GM19463 (cell line): ENCODE measurements at regions not wholly inside any gene's neighbourhood (a gene's known extent, or its start where the extent isn't known, plus 50 kb on each side); places are given as distances from the start of the nearest gene placed in this dataset.

ENCODE experiments used
- ATAC-seq: cut with Tn5 transposase; IDR thresholded peaks from one replicate; pipeline ENCODE4 v1.9.1; 2021; ENCODE audit warnings: mild to moderate bottlenecking, moderate library complexity; ENCODE audit not compliant: unreplicated experiment

- no peak for ATAC-seq
These were observed 128.4 kb upstream of the RAG2 start for GRCh38 chr11:36726420-36726819.

DNA sequence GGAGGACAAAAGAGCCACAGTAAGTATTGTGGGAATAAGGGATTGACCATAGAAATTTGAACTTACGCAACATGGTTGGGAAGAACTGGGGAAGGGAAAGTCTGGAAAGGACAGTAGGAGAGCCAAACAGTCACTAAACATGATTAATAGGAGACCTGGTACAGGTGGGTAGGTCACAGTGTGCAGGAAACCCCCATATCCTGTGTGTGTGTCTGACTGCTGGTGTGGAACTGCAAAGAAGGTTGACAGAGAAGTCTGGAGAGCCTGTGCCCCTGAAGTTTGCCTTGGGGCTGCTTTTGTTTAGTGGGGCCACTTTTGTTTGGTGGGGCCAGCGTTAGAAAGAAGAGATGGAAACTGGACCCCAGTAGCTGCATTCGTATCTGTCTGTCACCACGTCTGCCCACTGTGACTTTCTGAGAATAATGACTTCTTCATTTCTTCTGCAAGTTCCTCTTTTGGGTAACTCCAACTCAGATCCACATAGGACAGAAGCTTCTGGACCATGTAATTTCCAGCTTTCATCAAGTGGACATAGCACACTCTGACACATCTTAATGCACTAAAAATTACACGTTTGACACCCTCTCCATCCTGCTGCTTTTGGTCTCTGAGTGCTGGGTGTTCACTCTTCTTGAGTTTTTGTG lies 126.8 kb upstream of the RAG2 start:
- peak; percentile 72 for ATAC-seq

DNA sequence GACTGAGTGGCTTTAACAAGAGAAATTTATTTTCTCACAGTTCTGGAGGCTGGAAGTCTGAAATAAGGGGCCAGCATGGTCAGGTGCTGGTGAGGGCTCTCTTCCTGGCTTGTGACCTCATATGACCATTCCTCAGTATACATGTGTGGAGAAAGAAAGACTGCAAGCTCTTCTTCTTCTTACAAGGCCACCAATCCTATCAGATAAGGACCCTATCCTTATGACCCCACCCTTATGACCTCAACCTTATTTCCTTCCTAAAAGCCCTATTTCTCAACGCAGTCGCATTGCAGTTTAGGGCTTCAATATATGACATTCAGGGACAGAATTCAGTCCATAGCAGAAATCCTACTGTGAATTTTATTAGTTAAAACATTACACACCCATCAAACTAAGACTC lies 124.4 kb upstream of the RAG2 start:
- no peak for ATAC-seq

GRCh38 chr11:36719358-36720107 lies 121.5 kb upstream of the RAG2 start:
- ATAC-seq: no peak

GRCh38 chr11:36718451-36718850 lies 120.4 kb upstream of the RAG2 start:
- no peak for ATAC-seq

DNA sequence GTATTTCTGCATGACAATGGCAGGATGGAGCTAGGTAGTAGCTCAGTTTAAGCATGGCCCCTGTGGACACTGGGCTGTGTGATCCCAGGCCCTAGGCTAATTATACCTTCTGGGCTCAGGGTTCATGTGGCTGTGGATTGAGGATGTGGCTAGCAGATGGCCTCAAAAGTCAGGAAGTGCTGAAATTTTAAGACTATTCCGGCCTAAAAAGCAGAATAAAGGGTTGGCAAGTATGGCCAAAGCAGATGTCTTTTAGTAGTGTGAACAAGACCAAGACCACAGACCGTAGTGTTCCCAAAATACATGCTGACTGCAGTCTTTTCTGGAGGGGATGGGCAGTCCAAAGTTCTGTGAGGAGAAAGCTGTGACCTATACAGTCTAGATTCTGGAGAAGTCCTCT lies 115.7 kb upstream of the RAG2 start:
- ATAC-seq: no peak

GRCh38 chr11:36711104-36711825 lies 113.2 kb upstream of the RAG2 start:
- no peak for ATAC-seq
